HG02870 (cell line): ENCODE measurements at regions not wholly inside any gene's neighbourhood (a gene's known extent, or its start where the extent isn't known, plus 50 kb on each side); places are given as distances from the start of the nearest gene placed in this dataset.
"Not testable (repeated sequence)": the region's sequence is repeated elsewhere in the genome, so short reads cannot be mapped to it uniquely, and the experiment has no call there.

Source experiments
- ATAC-seq: cut with Tn5 transposase; IDR thresholded peaks from one replicate; pipeline ENCODE4 v1.9.1; 2021; ENCODE audit warnings: mild to moderate bottlenecking, moderate library complexity; ENCODE audit not compliant: unreplicated experiment

DNA sequence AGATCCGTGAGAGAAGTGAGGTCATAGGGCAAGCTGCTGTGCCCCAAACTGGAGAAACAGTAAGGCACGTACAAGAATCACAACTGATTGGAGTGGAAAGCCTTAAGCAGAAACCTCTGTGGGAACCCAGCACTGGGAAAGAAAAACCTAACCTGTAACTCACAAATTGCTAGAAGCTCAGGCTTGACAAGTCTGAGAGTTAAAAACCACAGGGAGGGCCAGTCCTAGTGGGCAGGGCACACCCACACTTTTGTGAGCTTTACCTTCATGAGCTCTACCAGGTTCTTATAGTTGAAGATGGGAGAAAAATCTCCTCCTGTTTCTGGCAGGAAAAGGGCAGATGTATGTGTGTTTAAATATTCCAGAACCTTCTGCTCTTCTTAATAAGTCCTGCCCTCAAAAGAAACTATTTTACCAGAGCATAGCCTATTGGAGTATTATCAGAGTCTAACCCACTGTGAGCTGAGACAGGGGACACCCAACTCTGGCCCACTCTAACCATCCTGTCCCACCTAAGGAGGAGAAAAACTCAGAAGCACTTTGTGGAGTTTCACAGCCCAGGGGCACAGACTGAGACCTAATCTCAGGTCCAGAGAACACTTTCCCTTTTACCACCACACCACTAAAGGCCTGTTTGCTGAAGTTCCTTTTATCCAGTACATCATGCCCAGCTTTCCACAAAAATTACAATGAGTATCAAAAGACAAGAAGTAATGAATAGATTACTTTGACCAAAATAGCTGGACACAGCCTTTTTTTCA lies 1265.7 kb upstream of the CHAC2 start:
- ATAC-seq: no peak

GRCh38 chr2:52500561-52500960 lies 1267.0 kb upstream of the CHAC2 start:
- ATAC-seq: no peak

DNA sequence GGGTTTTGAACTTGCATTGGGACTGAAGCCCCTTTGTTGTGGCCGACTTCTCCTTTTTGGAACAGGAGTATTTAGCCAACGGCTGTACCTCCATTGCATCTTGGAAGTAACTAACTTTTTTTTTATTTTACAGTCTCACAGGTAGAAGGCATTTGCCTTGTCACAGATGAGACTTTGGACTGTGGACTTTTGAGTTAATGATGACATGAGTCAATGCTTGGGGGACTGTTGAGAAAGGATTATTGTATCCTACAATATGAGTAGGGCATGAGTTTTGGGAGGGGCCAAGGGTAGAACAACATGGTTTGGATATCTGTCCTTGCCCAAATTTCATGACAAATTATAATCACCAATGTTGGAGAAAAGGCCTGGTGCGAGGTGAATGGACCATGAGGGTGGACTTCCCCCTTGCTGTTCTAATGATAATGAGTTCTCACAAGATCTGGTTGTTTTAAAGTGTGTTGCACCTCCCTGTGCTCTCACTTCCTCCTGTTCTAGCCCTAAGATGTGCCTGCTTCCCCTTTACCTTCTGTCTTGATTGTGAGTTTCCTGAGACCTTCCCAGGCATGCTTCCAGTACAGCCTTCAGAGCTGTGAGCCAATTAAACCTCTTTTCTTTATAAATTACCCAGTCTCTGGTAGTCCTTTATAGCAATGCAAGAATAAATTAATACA lies 1269.4 kb upstream of the CHAC2 start:
- no peak for ATAC-seq

DNA sequence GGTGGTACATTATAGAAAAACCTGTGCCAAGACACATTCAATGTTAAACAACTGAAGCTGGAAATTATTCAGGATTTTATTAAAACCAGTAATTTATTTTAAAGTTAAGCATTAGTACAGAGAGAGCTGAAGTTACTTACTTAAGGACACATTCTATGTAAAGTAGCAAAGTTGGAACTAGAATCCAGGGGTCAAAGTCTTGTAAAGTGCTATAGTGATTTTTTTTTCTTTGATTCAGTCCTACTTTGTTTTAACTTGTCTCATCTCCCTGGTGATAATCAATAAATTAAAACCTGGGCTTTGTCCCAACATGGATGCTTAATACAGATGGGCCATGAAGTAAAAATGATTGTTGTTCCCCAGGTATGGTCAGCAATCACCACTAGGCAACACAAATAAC lies 1271.8 kb upstream of the CHAC2 start:
- no peak for ATAC-seq

GRCh38 chr2:52477166-52477565 lies 1290.4 kb upstream of the CHAC2 start:
- no peak for ATAC-seq

DNA sequence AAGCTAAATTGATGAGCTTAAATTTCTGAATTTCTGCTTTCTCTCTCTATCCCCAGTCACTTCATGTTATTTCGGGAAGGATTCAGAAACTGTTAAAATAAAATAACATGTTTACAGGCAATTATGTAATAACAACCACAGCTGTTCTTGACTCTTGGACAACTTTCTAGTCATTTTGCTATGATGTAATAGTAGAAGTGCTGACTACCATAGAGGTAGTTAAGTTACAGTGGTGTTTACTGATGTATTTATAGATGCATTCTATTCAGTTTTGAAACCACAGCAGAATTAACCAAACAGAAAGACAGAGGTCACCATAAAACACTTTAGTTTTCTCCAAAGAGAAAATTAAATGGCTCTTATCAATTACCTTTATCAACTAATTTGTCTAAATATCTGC lies 1292.0 kb upstream of the CHAC2 start:
- no peak for ATAC-seq

DNA sequence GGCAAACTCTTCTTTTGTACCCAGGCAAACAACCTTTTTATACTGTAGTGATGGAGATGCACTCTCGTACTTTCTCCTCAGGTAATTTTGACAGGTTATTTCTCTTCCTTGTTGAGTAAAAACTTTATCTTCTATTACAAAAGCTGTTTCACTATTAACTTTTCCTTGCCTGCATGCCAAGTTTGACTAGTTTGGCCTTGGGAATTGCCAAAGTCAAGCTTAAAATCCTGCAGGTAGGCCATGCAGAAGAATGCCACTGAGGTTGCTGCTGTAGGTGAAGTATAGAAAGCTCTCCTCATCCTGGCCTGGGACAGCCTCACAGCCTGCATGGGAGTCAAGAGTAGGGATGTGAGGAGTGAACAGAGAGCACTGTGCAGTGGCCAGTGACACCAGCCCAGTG lies 1293.5 kb upstream of the CHAC2 start:
- ATAC-seq: no peak

- ATAC-seq: no peak
Measured at GRCh38 chr2:52473526-52473925, 1294.1 kb upstream of the CHAC2 start.

DNA sequence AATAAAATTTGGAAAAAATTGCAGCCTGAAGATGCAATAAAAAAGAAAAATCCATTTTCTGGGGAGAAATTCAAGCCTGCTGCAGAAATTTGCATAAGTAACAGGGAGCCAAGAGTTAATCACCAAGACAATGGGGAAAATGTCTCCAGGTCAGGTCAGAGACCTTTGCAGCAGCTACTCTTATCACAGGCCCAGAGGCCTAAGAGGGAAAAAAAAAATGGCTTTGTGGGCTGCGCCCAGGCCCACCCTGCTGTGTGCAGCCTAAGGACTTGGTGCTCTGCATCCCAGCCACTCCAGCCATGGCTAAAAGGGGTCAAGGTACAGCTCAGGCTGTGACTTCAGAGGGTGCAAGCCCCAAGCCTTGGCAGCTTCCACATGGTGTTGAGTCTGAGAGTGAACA lies 1297.1 kb upstream of the CHAC2 start:
- ATAC-seq: not testable (repeated sequence)

DNA sequence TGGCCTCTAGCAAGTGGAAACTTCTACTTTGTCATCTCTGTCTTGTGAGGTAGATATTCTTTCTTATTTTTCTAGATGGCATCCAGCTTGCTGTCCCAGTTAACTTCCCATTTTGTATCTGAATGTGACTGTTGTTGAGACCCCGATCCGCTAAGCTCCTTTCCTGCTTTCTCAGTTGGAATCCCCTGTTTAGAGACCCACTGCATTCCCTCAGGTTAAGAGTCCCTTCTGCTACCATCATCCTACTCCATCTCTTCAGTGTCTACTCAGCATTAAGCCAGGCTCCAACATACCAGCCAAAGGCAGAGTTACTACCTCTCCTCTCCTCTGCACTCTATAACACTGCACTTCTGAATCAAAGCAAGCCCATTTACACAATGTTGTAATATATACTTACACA lies 1300.4 kb upstream of the CHAC2 start:
- ATAC-seq: no peak

DNA sequence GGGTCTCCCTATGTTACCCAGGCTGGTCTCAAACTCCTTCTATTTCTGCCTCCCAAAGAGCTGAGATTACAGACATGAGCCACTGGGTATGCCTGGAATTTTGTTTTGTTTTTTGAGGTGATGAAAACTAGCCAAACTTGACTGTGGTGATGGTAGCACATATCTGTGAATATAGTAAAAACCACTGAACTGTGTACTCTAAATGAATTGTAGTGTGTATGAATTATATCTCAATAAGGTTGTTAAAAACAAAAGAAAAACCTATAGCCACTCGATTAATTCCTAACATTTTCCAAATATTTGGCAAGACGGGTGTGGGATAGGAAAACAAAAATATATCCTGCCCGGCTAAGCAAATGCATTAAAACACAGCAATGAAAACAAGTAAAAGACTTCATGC lies 1302.3 kb upstream of the CHAC2 start:
- ATAC-seq: no peak

- ATAC-seq: no peak
Measured at GRCh38 chr2:52463457-52463856, 1304.1 kb upstream of the CHAC2 start.

GRCh38 chr2:52456561-52457377 lies 1310.8 kb upstream of the CHAC2 start:
- no peak for ATAC-seq

DNA sequence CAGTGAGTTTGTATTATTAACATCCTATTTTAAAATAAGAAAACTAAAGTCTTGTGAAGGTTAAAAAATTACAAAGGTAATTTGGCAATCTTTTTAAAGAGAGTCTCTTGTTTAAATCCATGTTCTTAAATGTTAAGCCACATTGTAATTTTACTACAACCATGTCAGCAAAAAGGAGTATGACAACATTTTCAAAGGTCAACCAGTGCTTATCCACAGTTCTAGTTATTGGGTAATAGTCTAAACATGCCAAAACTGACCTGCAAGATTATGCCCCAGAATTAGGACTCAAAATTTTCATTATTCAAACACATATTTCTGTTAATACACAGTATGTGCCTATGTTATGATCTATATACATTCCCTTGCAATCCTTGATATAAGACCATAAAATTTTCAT lies 1312.6 kb upstream of the CHAC2 start:
- ATAC-seq: no peak

- no peak for ATAC-seq
Measured at GRCh38 chr2:52452201-52452600, 1315.4 kb upstream of the CHAC2 start.

GRCh38 chr2:52445686-52446085 lies 1321.9 kb upstream of the CHAC2 start:
- ATAC-seq: no peak

- no peak for ATAC-seq
Measured at GRCh38 chr2:52431352-52431760, 1336.2 kb upstream of the CHAC2 start.

DNA sequence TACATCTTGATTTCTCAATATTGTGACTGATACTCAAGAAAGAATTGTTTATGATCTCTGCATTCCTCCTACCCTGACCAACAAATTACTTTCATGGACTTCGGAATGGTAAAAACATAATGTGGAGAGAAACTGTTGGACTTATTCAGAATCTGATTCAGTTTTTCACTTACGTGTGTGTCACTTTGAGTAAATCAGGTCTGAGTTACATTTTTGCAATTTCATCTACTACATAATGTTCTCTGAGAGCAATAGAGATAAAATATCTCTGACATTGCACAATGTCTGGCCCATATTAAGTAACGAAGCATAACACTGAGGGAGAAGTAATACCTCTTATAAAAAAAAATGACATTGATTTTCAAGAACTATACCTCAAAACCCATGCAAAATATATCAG lies 1337.9 kb upstream of the CHAC2 start:
- ATAC-seq: no peak

DNA sequence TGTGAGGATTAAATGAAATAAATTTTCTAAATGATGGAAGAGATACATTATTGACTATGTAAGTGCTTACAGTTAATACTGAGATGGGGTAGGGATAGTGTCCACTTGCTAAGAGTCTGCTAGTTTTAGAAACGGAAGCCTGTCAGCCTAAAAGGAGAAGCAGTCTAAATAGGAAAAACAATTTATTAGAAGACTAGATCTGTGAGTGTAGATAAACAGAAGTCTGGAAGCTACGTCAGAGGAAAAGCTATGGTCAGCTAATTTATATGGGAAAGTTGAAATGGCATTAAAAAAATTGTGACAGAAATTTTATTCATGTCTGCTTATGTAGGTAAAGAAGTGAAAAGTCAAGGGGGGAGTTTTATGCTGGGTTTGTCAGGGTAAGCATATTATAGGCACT lies 1338.4 kb upstream of the CHAC2 start:
- no peak for ATAC-seq

DNA sequence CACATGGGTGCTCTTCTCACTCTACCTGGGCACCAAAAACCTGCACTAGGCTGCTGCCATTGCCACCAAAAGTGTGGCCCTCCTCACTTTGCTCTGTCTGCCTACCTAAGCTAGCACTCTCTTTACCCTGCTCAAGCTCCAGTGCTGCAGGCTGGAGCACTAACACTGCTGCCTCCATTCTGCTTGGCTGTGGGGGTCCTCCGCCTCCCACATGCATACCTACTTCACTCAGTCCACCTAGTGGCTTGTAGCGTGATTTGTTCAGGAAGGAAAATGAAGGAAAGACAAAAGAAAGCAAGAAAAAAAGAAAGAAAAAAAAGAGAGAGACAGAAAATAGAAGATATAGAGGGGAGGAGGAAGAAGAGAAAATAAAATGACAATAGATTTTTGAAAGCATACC lies 1339.4 kb upstream of the CHAC2 start:
- no peak for ATAC-seq

DNA sequence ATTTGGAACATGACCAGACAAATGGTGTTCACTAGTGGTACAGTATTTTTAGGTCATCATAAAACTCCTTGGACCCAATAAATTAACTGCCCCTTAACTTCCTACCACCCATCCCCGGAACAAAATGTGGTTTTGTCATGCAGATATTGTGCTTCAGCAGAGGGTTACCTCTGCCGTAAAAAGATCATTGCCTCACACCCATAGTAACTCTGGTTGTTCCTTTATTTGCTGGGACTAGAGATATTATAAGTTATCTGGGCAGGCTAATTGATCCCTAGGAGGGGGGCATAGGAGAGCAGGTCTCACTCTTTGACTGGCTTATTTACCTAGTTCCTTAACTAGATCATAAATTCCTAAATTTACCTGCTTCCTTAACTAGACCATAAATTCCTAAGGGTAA lies 1343.9 kb upstream of the CHAC2 start:
- no peak for ATAC-seq

DNA sequence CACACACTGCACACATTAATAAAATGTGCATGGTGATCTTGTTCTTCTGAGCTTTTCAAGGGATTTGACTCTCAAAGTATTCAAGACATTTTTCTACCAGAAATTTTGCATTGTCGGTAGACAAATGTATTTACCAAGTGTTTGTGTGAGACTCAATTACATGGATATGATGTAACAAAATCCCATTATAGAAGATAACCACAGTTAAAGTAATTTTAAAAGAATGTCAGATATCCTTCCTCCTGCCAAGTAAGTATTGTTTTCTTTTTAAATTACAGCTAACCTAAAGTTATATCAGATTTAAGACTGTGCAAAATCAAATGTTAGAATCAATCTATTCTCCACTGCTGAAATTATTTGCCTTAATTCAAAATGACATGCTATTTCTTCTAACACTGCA lies 1344.5 kb upstream of the CHAC2 start:
- no peak for ATAC-seq
